Neural cell (in vitro differentiated cells): ENCODE measurements at regions not wholly inside any gene's neighbourhood (a gene's known extent, or its start where the extent isn't known, plus 50 kb on each side); places are given as distances from the start of the nearest gene placed in this dataset.

ENCODE experiments used
- H2AFZ ChIP-seq: fragments of 200-600, 300-800 bp; sonication (generic), shearing (Covaris generic); 2 replicates; pipeline ENCODE4 v1.6.0; 2014; ENCODE audit warnings: low read depth, mild to moderate bottlenecking, antibody characterized with exemption, low read length, moderate library complexity
- H3F3A ChIP-seq: fragments of 200-600 bp; shearing (Covaris generic); 2 replicates; pipeline ENCODE4 v1.6.1; 2016; ENCODE audit warnings: mild to moderate bottlenecking, moderate library complexity, mixed read lengths, antibody characterized with exemption, low read length; ENCODE audit not compliant: insufficient read depth, poor library complexity, severe bottlenecking
- H3K27ac ChIP-seq: fragments of 200-600, 300-800 bp; sonication (generic), shearing (Covaris generic); 2 replicates; pipeline ENCODE4 v1.5.1; 2014; ENCODE audit warnings: mild to moderate bottlenecking, low read length, moderate library complexity
- H3K27me3 ChIP-seq: fragments of 300-800, 200-600 bp; sonication (generic), shearing (Covaris generic); 2 replicates; pipeline ENCODE4 v1.6.0; 2014; ENCODE audit warnings: mild to moderate bottlenecking, low read depth, low read length, moderate library complexity; ENCODE audit not compliant: insufficient read depth
- H3K36me3 ChIP-seq: fragments of 300-800, 200-600 bp; sonication (generic), shearing (Covaris generic); 2 replicates; pipeline ENCODE4 v1.5.1; 2014; ENCODE audit warnings: mild to moderate bottlenecking, antibody characterized with exemption, low read length, moderate library complexity; ENCODE audit not compliant: insufficient read depth
- H3K4me2 ChIP-seq: fragments of 300-800, 200-600 bp; sonication (generic), shearing (Covaris generic); 2 replicates; pipeline ENCODE4 v1.6.0; 2014; ENCODE audit warnings: mild to moderate bottlenecking, low read length
- H3K4me3 ChIP-seq: fragments of 300-800, 200-600 bp; sonication (generic), shearing (Covaris generic); 2 replicates; pipeline ENCODE4 v1.5.1; 2014; ENCODE audit warnings: mild to moderate bottlenecking, low read length, moderate library complexity
- H3K79me2 ChIP-seq: fragments of 200-600 bp; shearing (Covaris generic); replicated peaks from 2 replicates; pipeline ENCODE4 v1.6.0; 2014; ENCODE audit warnings: mild to moderate bottlenecking, low read length, moderate library complexity; ENCODE audit not compliant: insufficient read depth
- H3K9ac ChIP-seq: fragments of 300-800, 200-600 bp; sonication (generic), shearing (Covaris generic); 2 replicates; pipeline ENCODE4 v1.6.1; 2016; ENCODE audit warnings: mild to moderate bottlenecking, low read length, mixed read lengths
- H3K9me2 ChIP-seq: fragments of 200-600 bp; shearing (Covaris generic); 2 replicates; pipeline ENCODE4 v1.6.1; 2016; ENCODE audit warnings: mild to moderate bottlenecking, low read length, mixed read lengths; ENCODE audit not compliant: insufficient read depth
- H3K9me3 ChIP-seq: fragments of 200-600, 300-800 bp; sonication (generic), shearing (Covaris generic); 2 replicates; pipeline ENCODE4 v1.6.1; 2016; ENCODE audit warnings: mild to moderate bottlenecking, mixed run types, low read length, moderate library complexity, mixed read lengths
- H4K20me1 ChIP-seq: fragments of 200-600 bp; shearing (Covaris generic); 2 replicates; pipeline ENCODE4 v1.6.1; 2016; ENCODE audit warnings: mild to moderate bottlenecking, mixed run types; ENCODE audit not compliant: insufficient read depth
- CTCF ChIP-seq: fragments of 450-650 bp; IDR thresholded peaks from 2 replicates; pipeline ENCODE4 v1.5.1; 2014; ENCODE audit warnings: antibody characterized with exemption, mild to moderate bottlenecking, moderate library complexity; ENCODE audit not compliant: poor library complexity, severe bottlenecking
- EP300 ChIP-seq: fragments of 450-650 bp; conservative IDR thresholded peaks from 2 replicates; pipeline ENCODE4 v1.6.1; 2014; ENCODE audit warnings: antibody characterized with exemption, mild to moderate bottlenecking, moderate library complexity; ENCODE audit not compliant: poor library complexity, severe bottlenecking
- EZH2 ChIP-seq: fragments of 200-600, 300-800 bp; shearing (Covaris generic), sonication (generic); IDR thresholded peaks from 2 replicates; pipeline ENCODE4 v1.6.1; 2014; ENCODE audit warnings: antibody characterized with exemption, low read length, borderline replicate concordance, mild to moderate bottlenecking; ENCODE audit not compliant: insufficient read depth, poor library complexity, severe bottlenecking
- MXI1 ChIP-seq: fragments of 450-650 bp; conservative IDR thresholded peaks from 2 replicates; pipeline ENCODE4 v1.6.1; 2014; ENCODE audit warnings: antibody characterized with exemption, mild to moderate bottlenecking; ENCODE audit not compliant: poor library complexity, severe bottlenecking
- POLR2AphosphoS5 ChIP-seq: IDR thresholded peaks from 2 replicates; pipeline ENCODE4 v1.6.1; 2012
- RAD21 ChIP-seq: fragments of 450-650 bp; conservative IDR thresholded peaks from 2 replicates; pipeline ENCODE4 v1.6.1; 2014; ENCODE audit warnings: antibody characterized with exemption, mild to moderate bottlenecking, moderate library complexity
- REST ChIP-seq: IDR thresholded peaks from 2 replicates; pipeline ENCODE4 v1.6.1; 2012; ENCODE audit warnings: borderline replicate concordance
- SMC3 ChIP-seq: fragments of 450-650 bp; conservative IDR thresholded peaks from 2 replicates; pipeline ENCODE4 v1.6.1; 2014; ENCODE audit warnings: antibody characterized with exemption, mild to moderate bottlenecking, moderate library complexity; ENCODE audit not compliant: poor library complexity
- TAF1 ChIP-seq: IDR thresholded peaks from 2 replicates; pipeline ENCODE4 v1.6.1; 2012; ENCODE audit warnings: low read depth
- small RNA-seq, 3 experiments: library from RNA; depleted of rRNA; stranded (forward); fragments of <200 nt; gene quantifications; one replicate each; pipeline ENCODE3, GENCODE V24; 2012

GRCh38 chrX:3403748-3404147 is 57.3 kb upstream of the MXRA5 start:
- no peaks in the 10 kb centered on the region for H4K20me1 ChIP-seq
- H3K4me2 ChIP-seq, result no peak overlapping the region
- H3F3A ChIP-seq, result no peaks in the 10 kb centered on the region
- no peak overlapping the region for H3K4me3 ChIP-seq
- H3K79me2 ChIP-seq, result no peaks in the 10 kb centered on the region
- H2AFZ ChIP-seq, result no peak overlapping the region
- no peak for TF ChIP-seq TAF1
- no peak for TF ChIP-seq EZH2
- TF ChIP-seq CTCF, result no peak
- TF ChIP-seq REST, result no peak
- no peak for TF ChIP-seq EP300
- no peak for TF ChIP-seq MXI1
- no peak for TF ChIP-seq RAD21
- no peak for TF ChIP-seq SMC3
- TF ChIP-seq POLR2AphosphoS5, result no peak
- H3K9me3 ChIP-seq, result no peaks in the 10 kb centered on the region
- no peaks in the 10 kb centered on the region for H3K27me3 ChIP-seq
- H3K36me3 ChIP-seq, result no peaks in the 10 kb centered on the region
- H3K9ac ChIP-seq, result no peak overlapping the region
- no peaks in the 10 kb centered on the region for H3K9me2 ChIP-seq
- no peak overlapping the region for H3K27ac ChIP-seq

Small RNA genes lying in the stretch of these regions (small RNA-seq; reads per million reads assigned to genes)
- gene SNORA48B, result 0 to 0.49 (median 0.16) reads per million in 3 experiments
